Hematopoietic multipotent progenitor cell (in vitro differentiated cells): ENCODE measurements at regions not wholly inside any gene's neighbourhood (a gene's known extent, or its start where the extent isn't known, plus 50 kb on each side); places are given as distances from the start of the nearest gene placed in this dataset.
"Not testable (repeated sequence)": the region's sequence is repeated elsewhere in the genome, so short reads cannot be mapped to it uniquely, and the experiment has no call there.

Experiments used
- DNase-seq, 3 donors: peaks; one replicate each; pipeline ENCODE4 v3.0.0-alpha.2; 2011 to 2015; ENCODE audit warnings: low read depth in 2 of 3, low spot score in 2 of 3

DNA sequence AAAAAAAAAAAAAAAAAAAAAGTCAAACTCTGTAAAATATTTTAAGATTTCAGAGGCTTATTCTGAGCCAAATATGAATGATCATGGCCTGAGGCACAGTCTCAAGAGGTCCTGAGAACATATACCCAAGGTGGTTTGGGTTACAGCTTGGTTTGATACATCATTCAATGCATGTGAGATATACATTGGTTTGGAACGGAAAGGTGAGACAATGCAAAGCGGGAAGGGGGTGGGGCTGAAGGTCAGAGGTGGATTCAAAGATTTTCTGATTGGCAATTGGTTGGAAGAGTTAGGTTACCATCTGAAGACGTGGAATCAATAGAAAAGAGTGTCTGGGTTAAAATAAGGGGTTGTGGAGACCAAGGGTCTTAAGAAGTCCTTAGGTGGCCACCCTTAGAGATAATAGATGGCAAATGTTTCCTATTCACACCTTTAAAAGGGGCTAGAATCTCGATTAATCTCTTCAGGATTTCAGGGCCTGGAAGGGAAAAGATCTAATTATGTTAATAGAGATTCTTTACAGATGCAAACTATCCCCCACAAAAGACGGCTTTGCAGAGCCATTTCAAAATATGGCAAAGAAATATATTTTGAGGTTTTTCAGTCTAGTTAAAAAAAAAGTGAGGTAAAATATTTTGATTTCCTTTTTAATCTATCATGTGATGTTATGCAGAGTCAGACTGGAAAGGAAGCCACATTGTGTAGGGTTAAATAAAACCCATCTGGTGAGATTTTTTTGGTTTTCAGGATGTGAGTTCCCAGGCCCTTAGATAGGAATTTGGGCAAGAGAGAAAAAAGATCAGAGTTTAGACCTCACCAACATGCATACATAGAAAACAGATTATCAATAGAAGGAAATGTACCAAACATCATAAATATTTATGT, 173.8 kb upstream of the CNOT2 start:
- no peak for DNase-seq

DNA sequence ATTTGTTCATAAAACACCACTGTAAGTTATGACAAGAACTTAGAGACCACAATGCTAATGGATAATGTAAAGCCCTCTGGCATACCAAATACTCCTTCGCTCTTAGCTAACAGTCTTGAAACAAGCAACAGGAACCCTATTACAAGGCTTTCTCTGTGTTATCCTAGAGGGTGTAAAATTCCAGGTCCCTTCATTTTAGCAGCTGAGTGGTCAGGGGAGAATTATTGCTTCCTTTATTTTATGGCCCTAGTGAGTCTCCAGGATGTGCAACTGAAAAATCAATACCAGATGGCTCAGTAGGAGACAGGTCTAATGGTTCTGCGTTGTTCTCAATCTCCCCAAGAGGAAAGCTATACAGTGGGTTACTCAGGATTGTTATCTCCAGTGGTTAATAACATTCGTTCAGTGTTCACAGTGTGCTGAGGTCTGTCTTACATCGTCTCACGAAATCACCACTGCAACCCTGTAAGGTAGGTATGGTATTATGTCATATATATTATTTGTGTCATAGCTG, 172.7 kb upstream of the CNOT2 start:
- DNase-seq = no peak

DNA sequence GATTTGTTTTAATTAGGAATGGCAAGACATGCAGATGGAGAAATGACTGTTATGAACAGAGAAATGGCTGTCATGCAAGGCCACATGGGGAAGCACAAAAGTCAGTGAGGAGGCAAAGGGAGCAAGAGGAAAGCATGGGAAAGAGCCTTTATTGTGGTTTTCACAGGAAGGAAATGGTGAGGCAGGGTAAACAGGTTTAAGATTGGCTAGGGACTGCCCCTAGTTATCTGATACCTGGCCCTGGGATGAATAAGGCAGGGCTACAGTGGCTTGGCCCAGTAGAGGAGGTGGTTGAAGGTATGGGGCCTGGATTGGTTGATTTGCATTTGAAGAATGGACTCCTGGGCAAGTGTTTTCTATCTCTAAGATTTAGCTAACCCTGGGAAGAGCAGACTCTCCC, 168.7 kb upstream of the CNOT2 start:
- no peak for DNase-seq

DNA sequence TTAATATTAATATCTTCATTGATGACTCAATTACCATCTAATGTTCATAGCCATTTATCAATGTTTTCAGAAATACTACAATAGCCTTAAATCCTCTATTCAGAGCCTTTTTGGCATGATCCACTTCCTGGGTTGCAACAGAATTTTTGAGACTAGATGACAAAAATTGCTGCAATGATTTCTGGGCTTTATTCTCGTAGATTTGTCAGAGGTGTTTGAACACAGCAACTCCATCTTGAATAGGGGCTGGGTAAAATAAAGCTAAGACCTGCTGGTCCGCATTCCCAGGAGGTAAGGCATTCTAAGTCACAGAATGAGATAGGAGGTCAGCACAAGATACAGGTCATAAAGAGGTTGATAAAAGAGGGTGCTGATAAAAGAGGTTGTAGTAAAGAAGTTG, 165.8 kb upstream of the CNOT2 start:
- no peak for DNase-seq

DNA sequence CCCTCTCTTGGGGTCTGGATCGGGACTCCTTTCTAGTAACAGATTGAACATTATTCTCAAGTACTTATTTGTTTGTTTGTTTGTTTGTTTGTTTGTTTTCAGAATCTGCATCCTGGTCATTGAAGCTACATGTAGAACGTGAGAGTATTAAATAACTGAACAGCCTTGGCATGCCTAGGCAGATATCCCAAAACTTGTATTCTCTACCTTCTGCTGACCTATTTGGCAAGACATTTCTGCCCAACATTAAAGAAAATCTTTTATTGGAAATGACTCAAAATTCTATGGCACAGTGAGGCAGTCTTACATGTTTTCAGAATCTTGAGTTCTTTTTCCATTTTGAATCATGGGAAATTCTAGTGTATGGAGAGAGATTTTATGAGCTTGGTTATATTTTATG, 165.1 kb upstream of the CNOT2 start:
- no peak for DNase-seq

DNA sequence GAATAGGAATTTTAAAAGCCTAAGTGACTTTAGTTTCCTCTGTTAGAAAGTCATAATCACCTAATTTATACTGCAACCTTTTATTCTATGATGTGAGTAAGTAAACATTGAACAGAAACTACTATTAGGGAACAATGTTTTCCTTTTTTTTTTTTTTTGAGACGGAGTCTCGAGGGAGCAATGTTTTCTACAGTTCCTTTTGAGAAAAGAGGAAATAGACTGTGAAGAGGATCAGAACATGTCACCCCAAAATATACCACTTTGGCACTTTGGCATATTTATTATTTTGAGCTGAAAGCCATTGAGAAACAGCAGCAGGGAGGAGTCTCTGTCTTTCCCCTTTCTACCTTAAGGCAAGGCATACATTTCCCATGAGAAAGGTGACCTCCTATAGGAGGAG, 162.7 kb upstream of the CNOT2 start:
- DNase-seq = no peak

DNA sequence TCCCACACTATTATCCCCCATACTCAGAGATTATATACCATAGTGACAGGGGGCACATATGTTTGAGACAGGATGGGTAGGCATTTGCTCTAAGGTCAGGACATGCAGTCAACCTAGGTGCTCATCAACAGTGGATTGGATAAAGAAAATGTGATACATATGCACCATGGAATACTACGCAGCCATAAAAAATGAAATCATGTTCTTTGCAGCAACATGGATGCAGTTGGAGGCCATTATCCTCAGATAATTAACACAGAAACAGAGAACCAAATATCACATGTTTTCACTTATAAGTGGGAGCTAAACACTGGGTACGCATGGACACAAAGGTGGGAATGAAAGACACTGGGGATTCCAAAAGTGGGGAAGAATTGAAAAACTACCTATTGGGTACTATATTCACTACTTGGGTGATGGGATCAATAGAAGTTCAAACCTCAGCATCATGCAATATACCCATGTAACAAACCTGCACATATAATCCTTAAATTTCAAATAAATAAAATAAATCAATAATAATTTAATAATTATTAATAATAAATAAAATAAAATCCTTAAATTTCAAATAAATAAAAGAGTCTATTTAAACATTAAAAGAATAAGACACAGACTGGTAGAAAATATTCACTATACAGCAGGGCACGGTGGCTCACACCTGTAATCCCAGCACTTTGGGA, 160.1 kb upstream of the CNOT2 start:
- no peak for DNase-seq

DNA sequence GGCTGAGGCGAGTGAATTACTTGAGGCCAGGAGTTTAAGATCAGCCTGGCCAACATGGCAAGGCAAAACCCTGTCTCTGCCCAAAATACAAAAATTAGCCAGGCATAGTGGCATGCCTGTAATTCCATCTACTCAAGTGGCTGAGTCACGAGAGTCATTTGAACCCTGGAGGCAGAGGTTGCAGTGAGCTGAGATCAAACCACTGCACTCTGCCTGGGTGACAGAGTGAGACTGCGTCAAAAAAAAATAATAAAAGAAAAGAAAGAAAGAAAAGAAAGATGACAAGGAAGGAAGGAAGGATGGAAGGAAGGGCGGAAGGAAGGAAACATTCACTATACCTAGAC, 159.6 kb upstream of the CNOT2 start:
- no peak for DNase-seq

DNA sequence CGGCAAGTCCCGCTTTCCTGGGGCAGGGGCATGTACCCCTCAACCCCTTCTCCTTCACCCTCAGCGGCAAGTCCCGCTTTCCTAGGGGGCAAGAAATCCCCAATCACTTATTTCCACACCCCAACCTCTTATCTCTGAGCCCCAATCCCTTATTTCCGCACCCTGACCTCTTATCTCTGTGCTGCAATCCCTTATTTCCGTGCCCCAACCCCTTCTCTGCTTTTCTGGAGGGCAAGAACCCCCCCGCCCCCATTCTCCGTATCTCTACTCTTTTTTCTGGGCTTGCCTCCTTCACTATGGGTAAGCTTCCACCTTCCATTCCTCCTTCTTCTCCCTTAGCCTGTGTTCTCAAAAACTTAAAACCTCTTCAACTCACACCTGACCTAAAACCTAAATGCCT, 156.9 kb upstream of the CNOT2 start:
- not testable (repeated sequence) for DNase-seq

DNA sequence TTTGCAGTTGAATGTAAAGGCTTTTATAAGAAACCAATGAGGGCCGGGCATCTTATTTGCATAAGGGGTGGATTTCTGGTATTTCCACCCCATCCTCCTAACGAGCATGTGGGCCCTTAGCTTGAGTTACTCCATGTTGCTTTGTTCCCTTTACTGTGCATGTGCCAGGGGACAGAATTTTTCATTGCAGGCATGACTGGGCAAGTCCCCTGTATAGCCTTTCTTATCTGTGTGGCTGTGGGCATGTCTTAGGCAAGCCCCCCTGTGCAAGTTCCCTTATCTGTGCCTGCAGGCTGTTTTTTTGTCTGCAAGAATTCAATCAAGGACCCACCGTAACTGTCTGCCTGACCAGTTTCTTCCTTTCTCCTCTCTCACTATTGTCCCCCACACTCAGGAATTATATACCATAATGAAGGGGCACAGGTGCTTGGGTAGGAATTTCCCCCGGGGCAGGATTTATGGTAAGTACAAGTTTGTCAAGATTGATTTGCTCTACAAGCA, 152.2 kb upstream of the CNOT2 start:
- DNase-seq = peak in 2 of 3 donors; percentile 14 to 30

DNA sequence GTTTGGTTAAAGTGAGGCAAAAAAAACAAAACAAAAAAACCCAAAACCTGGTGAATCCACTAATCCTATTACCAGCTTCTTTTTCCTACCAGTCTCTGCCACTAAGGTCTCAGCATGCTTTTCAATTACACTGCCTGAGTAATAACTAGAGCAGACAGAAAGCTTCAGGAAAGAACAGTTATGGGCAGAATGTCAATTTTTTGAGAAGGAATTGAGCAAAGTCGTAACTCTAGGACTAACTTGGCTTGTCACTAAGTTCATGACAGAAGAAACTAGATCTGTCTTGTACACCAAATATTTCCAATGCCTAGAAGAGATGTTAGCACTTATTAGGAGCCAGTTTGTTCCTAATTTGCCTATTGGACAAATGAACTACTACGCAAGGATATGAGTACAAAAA, 148.8 kb upstream of the CNOT2 start:
- DNase-seq = no peak

DNA sequence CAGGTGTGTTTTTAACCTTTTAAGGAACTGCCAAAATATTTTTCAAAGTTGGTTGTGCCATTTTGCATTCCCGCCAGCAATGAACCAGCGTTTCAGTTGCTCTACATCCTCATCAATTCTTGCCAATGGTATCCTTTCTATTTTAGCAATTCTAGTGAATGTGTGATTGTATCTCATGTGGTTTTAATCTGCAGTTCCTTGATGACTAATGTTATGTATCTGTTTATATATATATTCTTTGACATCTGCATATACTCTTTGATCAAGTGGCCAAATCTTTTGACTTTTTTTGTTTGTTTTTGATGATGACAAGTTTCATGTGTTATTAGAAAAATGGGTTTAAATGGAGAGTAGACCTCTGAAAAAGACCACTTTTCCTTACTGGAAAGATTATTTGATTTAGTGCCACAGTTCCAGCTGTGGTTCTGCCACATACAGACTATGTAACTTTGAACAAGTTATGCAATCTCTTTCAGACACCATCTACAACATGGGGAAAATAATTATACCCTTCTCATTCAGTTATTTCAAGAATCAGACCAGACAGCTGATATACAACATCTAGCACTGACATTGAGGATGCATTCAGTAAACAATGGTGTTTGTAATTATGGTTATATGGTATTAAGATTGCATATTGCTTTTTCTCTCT, 146.3 kb upstream of the CNOT2 start:
- DNase-seq = no peak

DNA sequence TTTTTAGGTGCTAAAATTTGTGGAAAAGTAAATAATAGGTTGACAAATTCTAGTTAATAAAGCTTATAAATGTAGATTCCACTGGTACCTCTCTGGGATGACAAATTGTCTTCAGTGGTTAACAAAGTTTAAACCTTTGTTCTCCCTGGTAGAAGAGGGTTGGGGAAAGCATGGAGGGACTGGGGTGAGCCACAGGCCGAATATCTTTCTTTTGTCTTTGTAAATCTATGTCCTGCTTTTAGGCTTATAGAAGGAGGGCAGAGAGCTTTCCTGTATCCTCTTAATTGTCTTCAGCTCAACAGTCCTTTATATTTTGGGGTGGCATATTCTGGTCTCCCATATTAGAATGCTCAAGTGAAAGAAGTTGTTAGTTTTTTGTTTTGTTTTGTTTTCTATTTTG, 142.2 kb upstream of the CNOT2 start:
- DNase-seq = no peak

DNA sequence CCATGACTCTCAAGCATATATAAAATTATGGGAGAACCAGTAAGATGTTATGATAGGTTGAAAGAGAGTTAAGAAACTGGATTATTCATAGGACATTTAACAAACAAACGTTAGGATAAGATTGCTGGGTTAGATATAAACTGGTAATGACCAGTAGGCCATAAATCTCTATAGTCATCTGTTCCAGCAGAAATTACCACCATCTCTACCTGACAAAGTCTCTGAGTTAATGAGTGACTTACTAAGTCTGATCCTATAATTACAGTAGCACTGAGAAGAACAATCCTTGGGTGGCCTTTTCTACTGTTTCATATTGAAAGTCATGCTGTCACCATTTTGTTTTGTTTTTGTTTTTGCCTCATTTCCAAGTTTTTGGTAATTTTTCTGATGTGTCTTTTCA, 136.9 kb upstream of the CNOT2 start:
- DNase-seq = no peak

DNA sequence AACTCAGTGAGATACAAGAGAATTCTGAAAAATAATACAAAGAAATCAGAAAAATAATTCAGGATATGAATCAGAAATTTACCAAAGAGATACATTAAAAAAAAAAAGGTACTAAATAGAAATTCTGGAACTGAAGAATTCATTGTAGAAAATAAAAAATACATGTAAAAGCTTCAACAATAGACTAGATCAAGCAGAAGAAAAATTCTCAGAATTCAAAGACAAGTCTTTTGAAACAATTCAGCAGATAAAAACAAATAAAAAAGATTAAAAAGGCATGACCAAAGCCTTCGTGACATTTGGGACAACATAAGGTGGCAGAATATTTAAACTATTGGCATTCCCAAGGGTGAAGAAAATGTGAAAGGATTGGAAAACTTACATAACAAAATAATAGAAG, 133.1 kb upstream of the CNOT2 start:
- no peak for DNase-seq

DNA sequence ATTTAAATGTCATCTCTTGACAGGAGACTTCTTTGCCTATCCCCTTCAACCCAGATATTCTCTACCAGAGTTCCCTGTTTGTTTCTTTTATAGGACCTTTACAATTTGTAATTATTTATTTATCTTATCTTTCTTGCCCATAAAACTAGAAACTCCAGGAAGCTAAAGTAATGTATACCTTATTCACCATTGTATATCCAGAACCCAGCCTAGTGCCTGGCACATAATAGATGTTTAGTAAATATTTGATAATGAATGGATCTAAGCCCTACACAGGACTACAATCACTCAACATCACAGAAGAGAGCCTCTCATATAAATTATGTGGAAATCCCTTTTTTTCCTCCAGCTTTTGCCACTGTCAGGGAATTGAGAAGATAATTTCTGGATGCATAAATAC, 125.6 kb upstream of the CNOT2 start:
- no peak for DNase-seq

DNA sequence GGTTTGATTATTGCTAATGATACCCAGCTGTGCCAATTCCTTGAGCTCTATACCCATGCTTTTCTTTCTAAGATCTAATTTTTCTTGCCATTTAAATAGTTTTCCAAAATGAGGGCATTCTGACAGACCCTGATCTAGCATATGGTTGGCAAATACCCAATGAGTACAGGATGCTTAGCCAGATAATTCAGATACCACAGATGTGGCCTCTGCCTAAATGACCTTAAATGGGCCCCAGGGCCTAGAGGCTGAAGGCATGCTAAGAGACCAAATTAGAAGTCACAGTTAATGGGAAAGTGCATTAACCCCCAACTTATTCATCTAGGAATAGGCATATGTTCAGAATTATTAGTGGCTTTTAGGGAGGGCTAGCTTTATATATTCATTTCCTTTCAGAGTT, 122.3 kb upstream of the CNOT2 start:
- no peak for DNase-seq

DNA sequence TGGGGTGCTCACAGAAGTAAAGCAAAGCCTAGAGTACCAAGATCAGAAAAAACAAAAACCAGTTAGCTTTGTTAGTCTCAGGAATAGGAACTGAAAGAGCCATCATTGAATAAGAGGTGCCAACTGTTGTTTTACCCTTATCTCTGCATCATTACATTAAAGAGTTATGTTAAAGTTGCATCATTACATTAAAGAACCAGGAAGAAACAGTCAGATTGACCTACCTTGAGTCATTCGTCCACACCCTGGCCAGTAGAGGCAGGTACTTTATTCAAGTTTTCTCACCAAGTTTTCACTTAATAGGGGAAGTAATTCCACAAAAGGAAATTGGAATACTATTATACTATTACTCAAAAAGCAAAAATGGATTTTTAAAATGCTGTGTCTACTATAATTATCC, 121.7 kb upstream of the CNOT2 start:
- DNase-seq = no peak

DNA sequence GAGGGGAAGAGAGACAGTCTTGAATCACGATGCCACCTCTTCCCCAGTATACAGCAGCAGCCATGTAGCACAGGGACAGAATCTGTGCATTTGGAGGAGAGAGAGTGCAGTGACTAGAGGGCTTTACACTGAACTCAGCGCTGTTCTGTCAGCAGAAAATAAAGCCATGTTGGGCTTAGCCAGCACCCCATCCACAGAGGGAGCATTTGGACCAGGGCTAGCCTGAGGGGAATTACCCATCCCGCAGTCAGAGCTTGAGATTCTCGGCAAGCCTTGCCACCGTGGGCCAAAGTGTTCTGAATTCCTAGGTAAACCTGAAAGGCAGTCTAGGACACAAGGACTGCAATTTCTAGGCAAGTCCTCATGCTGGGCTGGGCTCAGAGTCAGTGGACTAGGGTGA, 120.4 kb upstream of the CNOT2 start:
- no peak for DNase-seq

DNA sequence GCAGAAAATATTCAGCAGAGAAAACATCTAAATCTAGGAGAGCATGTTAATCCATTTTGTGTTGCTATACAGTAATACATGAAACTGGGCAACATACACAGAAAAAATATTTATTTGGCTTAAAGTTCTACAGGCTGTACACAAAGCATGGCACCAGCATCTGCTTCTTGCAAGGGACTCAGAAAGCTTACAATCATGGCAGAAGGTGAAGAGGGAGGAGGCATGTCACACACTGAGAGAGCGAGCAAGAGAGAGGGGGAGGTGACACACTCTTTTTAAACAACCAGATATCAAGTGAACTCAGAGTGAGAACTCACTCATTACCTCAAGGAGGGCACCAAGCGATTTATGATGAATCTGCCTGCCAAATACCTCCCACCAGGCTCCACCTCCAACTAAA, 94.2 kb upstream of the CNOT2 start:
- DNase-seq = no peak

DNA sequence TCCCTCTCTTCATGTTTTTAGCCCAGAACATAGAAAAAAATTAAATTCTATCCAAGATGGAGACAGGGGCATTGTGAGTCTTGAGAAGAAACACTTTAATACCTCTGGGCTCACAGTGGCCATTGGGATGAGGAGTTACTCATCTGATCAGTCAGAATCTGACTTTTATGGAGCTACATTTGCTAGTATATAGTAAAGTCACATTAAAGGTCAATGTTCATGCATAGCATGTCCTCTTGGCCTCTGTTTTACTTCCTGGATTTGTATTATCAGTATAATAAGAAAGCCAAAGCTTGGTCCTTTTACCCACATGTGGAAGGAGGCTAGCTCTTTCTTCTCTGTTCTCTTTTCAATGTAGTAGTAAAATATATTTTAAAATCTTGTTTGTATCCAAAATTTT, 93.6 kb upstream of the CNOT2 start:
- no peak for DNase-seq

DNA sequence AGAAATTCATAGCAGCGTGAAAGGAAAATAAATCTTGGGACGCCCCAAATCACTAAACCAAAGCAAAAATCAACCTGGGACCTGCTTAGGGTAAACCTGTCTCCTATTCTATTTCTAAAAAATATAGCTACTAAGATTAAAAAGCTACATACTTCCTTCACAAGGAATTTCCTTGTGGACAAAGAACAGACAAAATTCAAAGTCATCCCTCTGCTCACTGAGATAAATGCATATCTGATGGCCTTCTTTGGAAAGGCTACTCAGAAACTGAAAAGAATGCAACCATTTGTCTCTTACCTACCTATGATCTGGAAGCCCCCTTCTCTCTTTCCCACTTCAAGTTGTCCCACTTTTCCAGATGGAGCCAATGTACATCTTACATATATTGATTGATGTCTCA, 93.0 kb upstream of the CNOT2 start:
- DNase-seq = no peak
